Gastrocnemius medialis (tissue), 4 donors: ENCODE measurements at regions not wholly inside any gene's neighbourhood (a gene's known extent, or its start where the extent isn't known, plus 50 kb on each side); places are given as distances from the start of the nearest gene placed in this dataset.

Source experiments
- ATAC-seq, 2 donors: fragments of 150-250 bp; one replicate each; pipeline ENCODE4 v1.9.1; 2016
- DNase-seq, 2 donors: peaks; one replicate each; pipeline ENCODE4 v3.0.0-alpha.2; 2019
- H3K27ac ChIP-seq, 4 donors: fragments of 200-600 bp; sonication (generic); 1 replicate in 1 of 4; 2 replicates in 3 of 4; pipeline ENCODE4 v1.5.1; 2016 to 2018; ENCODE audit warnings: mild to moderate bottlenecking in 2 of 4, moderate library complexity in 1 of 4
- H3K27me3 ChIP-seq, 3 donors: fragments of 200-600 bp; sonication (generic) in 2 of 3; 1 replicate in 1 of 3; 2 replicates in 2 of 3; pipeline versions ENCODE4 v1.5.1 to v1.6.0; 2016 to 2019; ENCODE audit warnings: mild to moderate bottlenecking in 1 of 3, moderate library complexity in 1 of 3
- H3K36me3 ChIP-seq, 2 donors: fragments of 200-600 bp; sonication (generic) in 1 of 2; one replicate each; pipeline ENCODE4 v1.5.1; 2017 to 2018
- H3K4me1 ChIP-seq, 2 donors: fragments of 200-600 bp; sonication (generic) in 1 of 2; one replicate each; pipeline ENCODE4 v1.5.1; 2016 to 2017; ENCODE audit warnings: mild to moderate bottlenecking in 2 of 2
- H3K4me3 ChIP-seq, 4 donors: fragments of 200-600 bp; sonication (generic) in 3 of 4; 1 replicate in 1 of 4; 2 replicates in 3 of 4; pipeline ENCODE4 v1.5.1; 2016 to 2019; ENCODE audit warnings: mild to moderate bottlenecking in 2 of 4
- H3K9me3 ChIP-seq, 3 donors: fragments of 200-600 bp; sonication (generic) in 2 of 3; 1 replicate in 1 of 3; 2 replicates in 2 of 3; pipeline ENCODE4 v1.5.1; 2016 to 2019
- CTCF ChIP-seq, 5 experiments: fragments of 450-650 bp in 3 of 5; fragments of 200-600 bp in 2 of 5; sonication (generic) in 2 of 5; IDR thresholded peaks in 4 of 5; conservative IDR thresholded peaks in 1 of 5; 1 replicate in 4 of 5; 2 replicates in 1 of 5; pipeline ENCODE4 v1.5.1; 2016 to 2019; ENCODE audit warnings: antibody characterized with exemption in 5 of 5, mild to moderate bottlenecking in 3 of 5, moderate library complexity in 3 of 5
- POLR2A ChIP-seq, 2 donors: fragments of 450-650 bp; IDR thresholded peaks; one replicate each; pipeline ENCODE4 v1.6.1; 2017; ENCODE audit warnings: antibody characterized with exemption in 2 of 2, mild to moderate bottlenecking in 2 of 2, moderate library complexity in 2 of 2
- in situ Hi-C, 4 donors: fragments of 200-750 bp; cut with MboI; loops; one replicate each; pipeline versions ENCODE4 v1.15.0 to v1.8.0; 2017; ENCODE audit warnings: low sequenced_read_pairs in 4 of 4
- intact Hi-C: fragments of 100-400 bp; cut with DNase I; formaldehyde crosslinking; loops from one replicate; pipeline ENCODE4 v1.15.1; 2023; ENCODE audit warnings: low total_unique reads

- intact Hi-C loops = no loop called here
Observed at GRCh38 chr13:91135968-91136367, 211.5 kb upstream of the MIR17HG start.

GRCh38 chr13:91136806-91137205 is 210.7 kb upstream of the MIR17HG start:
- Histone ChIP-seq H3K36me3 (no peaks in the 10 kb centered on the region), H3K4me1 (no peaks in the 10 kb centered on the region), H3K27ac (no peak overlapping the region), H3K27me3 (no peaks in the 10 kb centered on the region), H3K9me3 (no peaks in the 10 kb centered on the region), H3K4me3 (no peak overlapping the region)
- DNase-seq = no peak
- ATAC-seq = no peak
- intact Hi-C loops = no loop called here
- no peak for TF ChIP-seq CTCF (IDR thresholded peaks at IDR 0.05 in 4 of 5, conservative IDR thresholded peaks at IDR 0.05 in 1 of 5)
- no peak for TF ChIP-seq POLR2A (IDR thresholded peaks at IDR 0.05)
- in situ Hi-C loops = loop anchor here in 1 of 4 donors (10.0 kb wide), 1 partner anchor 48 kb away; no protein-coding TSS in a partner anchor

More at GRCh38 chr13:91135968-91136367, 211.5 kb upstream of the MIR17HG start:
- Histone ChIP-seq H3K4me1 (no peaks in the 10 kb centered on the region), H3K4me3 (no peak overlapping the region), H3K36me3 (no peaks in the 10 kb centered on the region), H3K27me3 (no peaks in the 10 kb centered on the region), H3K27ac (no peak overlapping the region), H3K9me3 (no peaks in the 10 kb centered on the region)
- in situ Hi-C loops = loop anchor here in 1 of 4 donors (10.0 kb wide), 1 partner anchor 49 kb away; no protein-coding TSS in a partner anchor
- ATAC-seq (no peak), DNase-seq (no peak)
- TF ChIP-seq POLR2A (IDR thresholded peaks at IDR 0.05) = no peak
- no peak for TF ChIP-seq CTCF (IDR thresholded peaks at IDR 0.05 in 4 of 5, conservative IDR thresholded peaks at IDR 0.05 in 1 of 5)

GRCh38 chr13:91139232-91139631 is 208.3 kb upstream of the MIR17HG start:
- Histone ChIP-seq H3K27me3 (no peaks in the 10 kb centered on the region), H3K36me3 (no peaks in the 10 kb centered on the region), H3K4me1 (peaks cover 2 to 7% of the 10 kb centered on the region in 2 donors), H3K27ac (no peak overlapping the region), H3K9me3 (no peaks in the 10 kb centered on the region), H3K4me3 (no peak overlapping the region)
- ATAC-seq = no peak
- in situ Hi-C loops = loop anchor here in 1 of 4 donors (10.0 kb wide), 1 partner anchor 46 kb away; no protein-coding TSS in a partner anchor
- no peak for DNase-seq
- intact Hi-C loops = no loop called here
- TF ChIP-seq POLR2A (IDR thresholded peaks at IDR 0.05) = no peak
- no peak for TF ChIP-seq CTCF (IDR thresholded peaks at IDR 0.05 in 4 of 5, conservative IDR thresholded peaks at IDR 0.05 in 1 of 5)

GRCh38 chr13:91141543-91142061 is 205.9 kb upstream of the MIR17HG start:
- intact Hi-C loops = no loop called here
- TF ChIP-seq CTCF (IDR thresholded peaks at IDR 0.05 in 4 of 5, conservative IDR thresholded peaks at IDR 0.05 in 1 of 5) (no peak), POLR2A (IDR thresholded peaks at IDR 0.05) (no peak)
- no peak for ATAC-seq

GRCh38 chr13:91142572-91142971 is 204.9 kb upstream of the MIR17HG start:
- Histone ChIP-seq H3K27me3 (no peaks in the 10 kb centered on the region), H3K9me3 (no peaks in the 10 kb centered on the region), H3K27ac (no peak overlapping the region), H3K4me1 (peaks cover 4 to 10% of the 10 kb centered on the region in 2 donors), H3K4me3 (no peak overlapping the region), H3K36me3 (no peaks in the 10 kb centered on the region)
- TF ChIP-seq CTCF (IDR thresholded peaks at IDR 0.05 in 4 of 5, conservative IDR thresholded peaks at IDR 0.05 in 1 of 5) = no peak
- TF ChIP-seq POLR2A (IDR thresholded peaks at IDR 0.05) = no peak
- ATAC-seq (no peak), DNase-seq (no peak)
- intact Hi-C loops = no loop called here
- in situ Hi-C loops = no loop called here

More at GRCh38 chr13:91141543-91142061, 205.9 kb upstream of the MIR17HG start:
- Histone ChIP-seq H3K27ac (no peak overlapping the region), H3K4me1 (peaks cover 4 to 10% of the 10 kb centered on the region in 2 donors), H3K4me3 (no peak overlapping the region), H3K9me3 (no peaks in the 10 kb centered on the region), H3K27me3 (no peaks in the 10 kb centered on the region), H3K36me3 (no peaks in the 10 kb centered on the region)
- DNase-seq = no peak
- in situ Hi-C loops = no loop called here
